Keratinocyte (primary cell): ENCODE measurements at regions not wholly inside any gene's neighbourhood (a gene's known extent, or its start where the extent isn't known, plus 50 kb on each side); places are given as distances from the start of the nearest gene placed in this dataset.

ENCODE experiments used
- DNase-seq: peaks from one replicate; pipeline ENCODE4 v3.0.0-alpha.2; 2011; ENCODE audit warnings: low read depth, missing footprints, low spot score
- FAIRE-seq: peaks from 2 replicates; lab custom pipeline; 2011; peaks lifted over from hg19 to GRCh38; lab: Jason Lieb, UNC
- H2AFZ ChIP-seq: 2 replicates; pipeline ENCODE4 v1.6.0; 2012; ENCODE audit warnings: low read length, control low read depth, inconsistent platforms; ENCODE audit not compliant: control insufficient read depth
- H3K27ac ChIP-seq: 2 replicates; pipeline ENCODE4 v1.5.1; 2011; ENCODE audit warnings: low read length; ENCODE audit not compliant: control insufficient read depth, insufficient read depth
- H3K27me3 ChIP-seq: 3 replicates; pipeline ENCODE4 v1.6.0; 2011; ENCODE audit warnings: low read length; ENCODE audit not compliant: control insufficient read depth, insufficient read depth; ENCODE audit errors: extremely low read depth
- H3K36me3 ChIP-seq, 2 experiments: 2 replicates in 1 of 2; 3 replicates in 1 of 2; pipeline ENCODE4 v1.5.1; 2011; ENCODE audit warnings: low read length in 2 of 2, mild to moderate bottlenecking in 1 of 2; ENCODE audit not compliant: control insufficient read depth in 2 of 2, insufficient read depth in 2 of 2; ENCODE audit errors: extremely low read depth in 1 of 2
- H3K4me1 ChIP-seq: 3 replicates; pipeline ENCODE4 v1.5.1; 2011; ENCODE audit warnings: low read length; ENCODE audit not compliant: control insufficient read depth, insufficient read depth; ENCODE audit errors: extremely low read depth
- H3K4me2 ChIP-seq: 3 replicates; pipeline ENCODE4 v1.6.0; 2011; ENCODE audit warnings: low read depth, low read length; ENCODE audit not compliant: control insufficient read depth, insufficient read depth; ENCODE audit errors: extremely low read depth
- H3K4me3 ChIP-seq, 3 experiments: fragments of 200-600 bp in 1 of 3; sonication (generic) in 1 of 3; 2 replicates in 2 of 3; 3 replicates in 1 of 3; pipeline ENCODE4 v1.5.1; 2011 to 2016; ENCODE audit warnings: low read length in 3 of 3, mild to moderate bottlenecking in 3 of 3, control low read depth in 2 of 3, inconsistent platforms in 1 of 3, low read depth in 1 of 3, mixed read lengths in 1 of 3, mixed run types in 1 of 3, moderate library complexity in 1 of 3; ENCODE audit not compliant: control insufficient read depth in 2 of 3, insufficient read depth in 2 of 3; ENCODE audit errors: extremely low read depth in 1 of 3
- H3K79me2 ChIP-seq: 2 replicates; pipeline ENCODE4 v1.6.0; 2012; ENCODE audit warnings: low read length; ENCODE audit not compliant: control insufficient read depth, insufficient read depth
- H3K9ac ChIP-seq: 3 replicates; pipeline ENCODE4 v1.6.0; 2011; ENCODE audit warnings: low read length; ENCODE audit not compliant: control insufficient read depth, insufficient read depth; ENCODE audit errors: extremely low read depth
- H3K9me1 ChIP-seq: 3 replicates; pipeline ENCODE4 v1.6.0; 2011; ENCODE audit warnings: low read length; ENCODE audit not compliant: control insufficient read depth, insufficient read depth; ENCODE audit errors: extremely low read depth
- H3K9me3 ChIP-seq: 2 replicates; pipeline ENCODE4 v1.5.1; 2012; ENCODE audit warnings: low read depth, low read length; ENCODE audit not compliant: control insufficient read depth
- H4K20me1 ChIP-seq: 3 replicates; pipeline ENCODE4 v1.6.0; 2011; ENCODE audit warnings: low read length; ENCODE audit not compliant: control insufficient read depth, insufficient read depth; ENCODE audit errors: extremely low read depth
- EZH2 ChIP-seq: IDR thresholded peaks from one replicate; pipeline ENCODE4 v1.6.1; 2012; ENCODE audit warnings: inconsistent platforms, mild to moderate bottlenecking, low read length, moderate library complexity
- dilution Hi-C: fragments of 300-500 bp; cut with MboI; formaldehyde crosslinking; loops from one replicate; pipeline ENCODE4 v1.7.0; 2020; ENCODE audit warnings: low sequenced_read_pairs; ENCODE audit not compliant: extremely low pct_ligation_motif_present
- TF ChIP-seq, protein P1 (sequence below), 3 experiments: IDR thresholded peaks in 1 of 3; conservative IDR thresholded peaks in 1 of 3; optimal IDR thresholded peaks in 1 of 3; 2 replicates in 2 of 3; 3 replicates in 1 of 3; pipeline versions ENCODE3 to v1.5.1; 2011; ENCODE audit warnings: low read length in 3 of 3, mild to moderate bottlenecking in 3 of 3, moderate library complexity in 2 of 3, control low read depth in 1 of 3, inconsistent platforms in 1 of 3; ENCODE audit not compliant: insufficient read depth in 2 of 3; ENCODE audit errors: extremely low read depth in 1 of 3

- Histone ChIP-seq H4K20me1 (no peaks in the 10 kb centered on the region), H3K9me3 (no peaks in the 10 kb centered on the region), H3K9me1 (no peaks in the 10 kb centered on the region), H3K4me2 (no peak overlapping the region), H3K27me3 (peaks cover 4% of the 10 kb centered on the region), H3K79me2 (no peaks in the 10 kb centered on the region), H2AFZ (no peak overlapping the region), H3K9ac (no peak overlapping the region), H3K36me3 (no peaks in the 10 kb centered on the region), H3K27ac (no peak overlapping the region), H3K4me1 (no peaks in the 10 kb centered on the region), H3K4me3 (no peak overlapping the region)
- TF ChIP-seq, protein P1, sequence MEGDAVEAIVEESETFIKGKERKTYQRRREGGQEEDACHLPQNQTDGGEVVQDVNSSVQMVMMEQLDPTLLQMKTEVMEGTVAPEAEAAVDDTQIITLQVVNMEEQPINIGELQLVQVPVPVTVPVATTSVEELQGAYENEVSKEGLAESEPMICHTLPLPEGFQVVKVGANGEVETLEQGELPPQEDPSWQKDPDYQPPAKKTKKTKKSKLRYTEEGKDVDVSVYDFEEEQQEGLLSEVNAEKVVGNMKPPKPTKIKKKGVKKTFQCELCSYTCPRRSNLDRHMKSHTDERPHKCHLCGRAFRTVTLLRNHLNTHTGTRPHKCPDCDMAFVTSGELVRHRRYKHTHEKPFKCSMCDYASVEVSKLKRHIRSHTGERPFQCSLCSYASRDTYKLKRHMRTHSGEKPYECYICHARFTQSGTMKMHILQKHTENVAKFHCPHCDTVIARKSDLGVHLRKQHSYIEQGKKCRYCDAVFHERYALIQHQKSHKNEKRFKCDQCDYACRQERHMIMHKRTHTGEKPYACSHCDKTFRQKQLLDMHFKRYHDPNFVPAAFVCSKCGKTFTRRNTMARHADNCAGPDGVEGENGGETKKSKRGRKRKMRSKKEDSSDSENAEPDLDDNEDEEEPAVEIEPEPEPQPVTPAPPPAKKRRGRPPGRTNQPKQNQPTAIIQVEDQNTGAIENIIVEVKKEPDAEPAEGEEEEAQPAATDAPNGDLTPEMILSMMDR (optimal IDR thresholded peaks at IDR 0.05 in 1 of 3, IDR thresholded peaks at IDR 0.05 in 1 of 3, conservative IDR thresholded peaks at IDR 0.05 in 1 of 3; ENCODE audit: extremely low read depth in 1 of 3, insufficient read depth in 2 of 3, low read length in 3 of 3) = no peak
- TF ChIP-seq EZH2 = no peak
- DNase-seq (no peak), FAIRE-seq (no peak)
- dilution Hi-C loops = no loop called here
Measured at GRCh38 chr3:189096092-189096491, 75.7 kb upstream of the TPRG1 start.

- DNase-seq (no peak), FAIRE-seq (no peak)
- H3K4me2 ChIP-seq = no peak overlapping the region
- no peaks in the 10 kb centered on the region for H3K9me3 ChIP-seq
- H3K27ac ChIP-seq = no peak overlapping the region
- dilution Hi-C loops = no loop called here
- no peak overlapping the region for H3K9ac ChIP-seq
- TF ChIP-seq EZH2 = no peak
- TF ChIP-seq, protein P1 (optimal IDR thresholded peaks at IDR 0.05 in 1 of 3, IDR thresholded peaks at IDR 0.05 in 1 of 3, conservative IDR thresholded peaks at IDR 0.05 in 1 of 3; ENCODE audit: extremely low read depth in 1 of 3, insufficient read depth in 2 of 3, low read length in 3 of 3) = no peak
- no peaks in the 10 kb centered on the region for H3K4me1 ChIP-seq
- H3K79me2 ChIP-seq = no peaks in the 10 kb centered on the region
- H3K4me3 ChIP-seq = no peak overlapping the region
- peaks cover 9% of the 10 kb centered on the region for H3K27me3 ChIP-seq
- H2AFZ ChIP-seq = no peak overlapping the region
- H4K20me1 ChIP-seq = no peaks in the 10 kb centered on the region
- H3K9me1 ChIP-seq = no peaks in the 10 kb centered on the region
- H3K36me3 ChIP-seq = no peaks in the 10 kb centered on the region
Measured at GRCh38 chr3:189099031-189099471, 72.7 kb upstream of the TPRG1 start.
